ENCODE measurements at regions not wholly inside any gene's neighbourhood (a gene's known extent, or its start where the extent isn't known, plus 50 kb on each side); places are given as distances from the start of the nearest gene placed in this dataset.
"Not testable (repeated sequence)": the region's sequence is repeated elsewhere in the genome, so short reads cannot be mapped to it uniquely, and the experiment has no call there.

GRCh38 chr13:58933475-58933874 is 1230.3 kb downstream of the DIAPH3 start:
- DNase-seq, result no peak

- DNase-seq, result no peak
Measured at GRCh38 chr13:58935689-58936088, 1228.0 kb downstream of the DIAPH3 start.

- DNase-seq, result no peak
Measured at GRCh38 chr13:58946274-58946673, 1217.5 kb downstream of the DIAPH3 start.

- DNase-seq, result no peak
Measured at GRCh38 chr13:58949646-58950045, 1214.1 kb downstream of the DIAPH3 start.

- DNase-seq, result no peak
Measured at GRCh38 chr13:58950911-58951310, 1212.8 kb downstream of the DIAPH3 start.

- DNase-seq, result no peak
Measured at GRCh38 chr13:58953638-58954037, 1210.1 kb downstream of the DIAPH3 start.

GRCh38 chr13:58955546-58956385 is 1208.0 kb downstream of the DIAPH3 start:
- no peak for DNase-seq

GRCh38 chr13:58958097-58958496 is 1205.6 kb downstream of the DIAPH3 start:
- not testable (repeated sequence) for DNase-seq

GRCh38 chr13:58960888-58961287 is 1202.8 kb downstream of the DIAPH3 start:
- no peak for DNase-seq

GRCh38 chr13:58963321-58963720 is 1200.4 kb downstream of the DIAPH3 start:
- no peak for DNase-seq

GRCh38 chr13:58964048-58964447 is 1199.7 kb downstream of the DIAPH3 start:
- DNase-seq, result no peak

- DNase-seq, result no peak
Measured at GRCh38 chr13:58977085-58977484, 1186.6 kb downstream of the DIAPH3 start.

- DNase-seq, result no peak
Measured at GRCh38 chr13:58978331-58978730, 1185.4 kb downstream of the DIAPH3 start.

GRCh38 chr13:58979851-58980250 is 1183.9 kb downstream of the DIAPH3 start:
- DNase-seq, result no peak

GRCh38 chr13:58985845-58986244 is 1177.9 kb downstream of the DIAPH3 start:
- DNase-seq, result no peak

GRCh38 chr13:58989556-58989955 is 1174.2 kb downstream of the DIAPH3 start:
- DNase-seq, result no peak

GRCh38 chr13:58991826-58992477 is 1171.8 kb downstream of the DIAPH3 start:
- no peak for DNase-seq

GRCh38 chr13:58992478-58993042 is 1171.2 kb downstream of the DIAPH3 start:
- no peak for DNase-seq

GRCh38 chr13:58994077-58994476 is 1169.7 kb downstream of the DIAPH3 start:
- no peak for DNase-seq

- no peak for DNase-seq
Measured at GRCh38 chr13:58994777-58995176, 1169.0 kb downstream of the DIAPH3 start.

- no peak for DNase-seq
Measured at GRCh38 chr13:58998716-58999115, 1165.0 kb downstream of the DIAPH3 start.

GRCh38 chr13:58999851-59000250 is 1163.9 kb downstream of the DIAPH3 start:
- DNase-seq, result no peak

- no peak for DNase-seq
Measured at GRCh38 chr13:59000770-59001169, 1163.0 kb downstream of the DIAPH3 start.

GRCh38 chr13:59012731-59013130 is 1151.0 kb downstream of the DIAPH3 start:
- DNase-seq, result no peak

All from right forelimb (tissue), 1 donor.